ENCODE measurements at regions not wholly inside any gene's neighbourhood (a gene's known extent, or its start where the extent isn't known, plus 50 kb on each side); places are given as distances from the start of the nearest gene placed in this dataset.

DNA sequence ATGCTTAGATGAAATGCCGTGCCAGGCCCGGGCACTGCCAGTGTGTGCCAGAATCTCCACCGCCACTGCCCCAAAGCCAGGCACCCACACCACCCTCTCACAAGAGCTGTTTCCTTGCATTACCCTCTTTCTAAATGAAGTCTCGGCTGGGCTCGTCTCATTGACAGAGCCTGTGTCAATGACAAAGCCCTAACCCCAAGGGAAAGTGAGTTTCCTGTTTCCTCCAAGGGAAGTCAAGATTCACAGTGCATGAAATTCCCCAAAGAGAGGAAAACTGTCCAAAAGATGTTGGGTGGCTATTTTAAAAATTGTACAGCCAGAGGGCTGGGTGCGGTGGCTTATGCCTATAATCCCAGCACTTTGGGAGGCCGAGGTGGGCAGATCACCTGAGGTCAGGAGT, 75.4 kb upstream of the AKAP12 start:
- TF ChIP-seq POLR2A (IDR thresholded peaks at IDR 0.05) (no peak), POLR2AphosphoS5 (IDR thresholded peaks at IDR 0.05) (no peak)
